Vagina (tissue), 2 donors: ENCODE measurements at regions not wholly inside any gene's neighbourhood (a gene's known extent, or its start where the extent isn't known, plus 50 kb on each side); places are given as distances from the start of the nearest gene placed in this dataset.

Experiments used
- DNase-seq, 2 donors: peaks; one replicate each; pipeline ENCODE4 v3.0.0-alpha.2; 2017; ENCODE audit errors: extremely low spot score in 2 of 2
- H3K27ac ChIP-seq: fragments of 200-600 bp; sonication (generic); one replicate; pipeline ENCODE4 v1.5.1; 2019
- H3K27me3 ChIP-seq: fragments of 200-600 bp; sonication (generic); one replicate; pipeline ENCODE4 v1.5.1; 2019
- H3K36me3 ChIP-seq, 2 donors: fragments of 200-600 bp; sonication (generic); one replicate each; pipeline ENCODE4 v1.5.1; 2017 to 2019
- H3K4me1 ChIP-seq: fragments of 200-600 bp; sonication (generic); one replicate; pipeline ENCODE4 v1.5.1; 2019
- H3K4me3 ChIP-seq, 2 donors: fragments of 200-600 bp; sonication (generic); 1 replicate in 1 of 2; 2 replicates in 1 of 2; pipeline ENCODE4 v1.5.1; 2016 to 2019
- H3K9me3 ChIP-seq: fragments of 200-600 bp; sonication (generic); one replicate; pipeline ENCODE4 v1.5.1; 2019
- CTCF ChIP-seq, 3 experiments: fragments of 450-650 bp in 2 of 3; fragments of 200-600 bp in 1 of 3; sonication (generic) in 1 of 3; IDR thresholded peaks; one replicate each; pipeline ENCODE4 v1.5.1; 2017 to 2019; ENCODE audit warnings: antibody characterized with exemption in 3 of 3, mild to moderate bottlenecking in 2 of 3, moderate library complexity in 2 of 3
- POLR2A ChIP-seq, 2 donors: fragments of 450-650 bp; IDR thresholded peaks; one replicate each; pipeline ENCODE4 v1.6.1; 2017; ENCODE audit warnings: antibody characterized with exemption in 2 of 2, mild to moderate bottlenecking in 2 of 2, moderate library complexity in 2 of 2
- POLR2AphosphoS5 ChIP-seq, 2 donors: sonication (generic); formaldehyde crosslinking; IDR thresholded peaks; one replicate each; pipeline ENCODE4 v1.9.0; 2017; ENCODE audit warnings: antibody characterized with exemption in 2 of 2, mild to moderate bottlenecking in 2 of 2, low read depth in 1 of 2; ENCODE audit not compliant: insufficient read depth in 1 of 2
- intact Hi-C: fragments of 100-400 bp; cut with DNase I; formaldehyde crosslinking; loops from one replicate; pipeline ENCODE4 v1.15.1; 2023

GRCh38 chr15:93150910-93151881, 62.2 kb upstream of the RGMA start:
- no peaks in the 10 kb centered on the region for H3K9me3 ChIP-seq
- DNase-seq = no peak
- intact Hi-C loops = no loop called here
- H3K27ac ChIP-seq = no peak overlapping the region
- TF ChIP-seq POLR2AphosphoS5 (IDR thresholded peaks at IDR 0.05; ENCODE audit: insufficient read depth in 1 of 2, low read depth in 1 of 2) (no peak), CTCF (IDR thresholded peaks at IDR 0.05) (no peak), POLR2A (IDR thresholded peaks at IDR 0.05) (no peak)
- no peak overlapping the region for H3K4me3 ChIP-seq
- peaks cover 17% of the 10 kb centered on the region for H3K4me1 ChIP-seq
- no peaks in the 10 kb centered on the region for H3K36me3 ChIP-seq
- H3K27me3 ChIP-seq = no peaks in the 10 kb centered on the region

GRCh38 chr15:93146601-93147000, 57.6 kb upstream of the RGMA start:
- H3K27me3 ChIP-seq = no peaks in the 10 kb centered on the region
- no peak for DNase-seq
- no peak overlapping the region for H3K4me3 ChIP-seq
- no peak overlapping the region for H3K27ac ChIP-seq
- peaks cover 9% of the 10 kb centered on the region for H3K4me1 ChIP-seq
- no peaks in the 10 kb centered on the region for H3K36me3 ChIP-seq
- TF ChIP-seq POLR2AphosphoS5 (IDR thresholded peaks at IDR 0.05; ENCODE audit: insufficient read depth in 1 of 2, low read depth in 1 of 2) (no peak), CTCF (IDR thresholded peaks at IDR 0.05) (no peak), POLR2A (IDR thresholded peaks at IDR 0.05) (no peak)
- H3K9me3 ChIP-seq = no peaks in the 10 kb centered on the region
- intact Hi-C loops = no loop called here

- TF ChIP-seq POLR2AphosphoS5 (IDR thresholded peaks at IDR 0.05; ENCODE audit: insufficient read depth in 1 of 2, low read depth in 1 of 2) = no peak
- peaks cover 6% of the 10 kb centered on the region for H3K4me1 ChIP-seq
- intact Hi-C loops = no loop called here
- H3K27me3 ChIP-seq = no peaks in the 10 kb centered on the region
- H3K4me3 ChIP-seq = no peak overlapping the region
- no peak overlapping the region for H3K27ac ChIP-seq
- H3K36me3 ChIP-seq = no peaks in the 10 kb centered on the region
- H3K9me3 ChIP-seq = no peaks in the 10 kb centered on the region
- DNase-seq = no peak
Measured at GRCh38 chr15:93146196-93146595, 57.2 kb upstream of the RGMA start.

GRCh38 chr15:93144463-93145236, 55.6 kb upstream of the RGMA start:
- intact Hi-C loops = no loop called here
- no peaks in the 10 kb centered on the region for H3K9me3 ChIP-seq
- DNase-seq = no peak
- no peaks in the 10 kb centered on the region for H3K36me3 ChIP-seq
- no peaks in the 10 kb centered on the region for H3K27me3 ChIP-seq
- no peak overlapping the region for H3K27ac ChIP-seq
- no peak overlapping the region for H3K4me3 ChIP-seq
- TF ChIP-seq POLR2A (IDR thresholded peaks at IDR 0.05) (no peak), POLR2AphosphoS5 (IDR thresholded peaks at IDR 0.05; ENCODE audit: insufficient read depth in 1 of 2, low read depth in 1 of 2) (no peak), CTCF (IDR thresholded peaks at IDR 0.05) (no peak)
- no peaks in the 10 kb centered on the region for H3K4me1 ChIP-seq

DNA sequence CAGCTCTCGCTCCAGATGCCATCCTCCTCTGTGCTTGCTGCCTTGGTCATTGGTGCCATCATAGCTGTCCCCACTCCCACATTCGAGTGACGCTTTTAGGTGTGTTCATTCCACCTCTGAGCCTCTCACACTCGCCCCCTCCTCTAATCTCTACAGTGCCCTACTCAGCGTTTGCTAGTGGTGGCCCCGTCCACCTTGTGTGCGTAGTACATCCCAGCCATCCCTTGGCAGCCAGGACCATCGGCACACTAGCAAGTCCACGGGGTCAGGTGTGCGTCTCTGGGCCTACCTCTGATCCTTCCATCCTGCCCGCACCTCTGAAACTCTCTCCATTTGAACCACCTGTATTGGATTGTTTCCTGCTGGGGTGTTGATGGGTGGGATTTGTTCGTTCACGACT, 54.2 kb upstream of the RGMA start:
- no peaks in the 10 kb centered on the region for H3K27me3 ChIP-seq
- no peaks in the 10 kb centered on the region for H3K4me1 ChIP-seq
- intact Hi-C loops = no loop called here
- H3K27ac ChIP-seq = no peak overlapping the region
- no peaks in the 10 kb centered on the region for H3K9me3 ChIP-seq
- no peak overlapping the region for H3K4me3 ChIP-seq
- H3K36me3 ChIP-seq = no peaks in the 10 kb centered on the region
- TF ChIP-seq CTCF (IDR thresholded peaks at IDR 0.05) (no peak), POLR2AphosphoS5 (IDR thresholded peaks at IDR 0.05; ENCODE audit: insufficient read depth in 1 of 2, low read depth in 1 of 2) (no peak), POLR2A (IDR thresholded peaks at IDR 0.05) (no peak)
- DNase-seq = no peak
